GM18511 (cell line): ENCODE measurements at regions not wholly inside any gene's neighbourhood (a gene's known extent, or its start where the extent isn't known, plus 50 kb on each side); places are given as distances from the start of the nearest gene placed in this dataset.
"Not testable (repeated sequence)": the region's sequence is repeated elsewhere in the genome, so short reads cannot be mapped to it uniquely, and the experiment has no call there.

Experiments used
- ATAC-seq: cut with Tn5 transposase; IDR thresholded peaks from one replicate; pipeline ENCODE4 v1.9.1; 2021; ENCODE audit warnings: mild to moderate bottlenecking, moderate library complexity; ENCODE audit not compliant: unreplicated experiment

DNA sequence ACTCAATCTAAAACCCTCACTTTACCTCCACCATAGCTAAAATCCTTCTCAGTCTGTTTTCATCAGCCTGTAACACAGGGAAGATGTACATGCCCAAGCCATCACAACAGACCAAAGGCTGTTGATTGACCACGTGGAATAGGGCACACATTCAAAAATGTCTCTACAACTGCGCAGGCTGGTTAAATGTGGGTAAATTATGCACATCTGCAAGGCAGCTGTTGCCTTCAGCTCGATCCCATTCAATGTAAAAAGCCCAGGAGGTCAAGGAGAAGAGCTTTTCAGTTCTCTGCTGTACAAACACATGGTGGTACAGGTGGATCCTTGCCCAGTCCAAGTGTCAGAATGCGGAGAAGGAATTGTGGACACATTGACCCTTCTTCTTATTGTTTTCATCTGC is 354.0 kb downstream of the FLRT2 start:
- no peak for ATAC-seq

DNA sequence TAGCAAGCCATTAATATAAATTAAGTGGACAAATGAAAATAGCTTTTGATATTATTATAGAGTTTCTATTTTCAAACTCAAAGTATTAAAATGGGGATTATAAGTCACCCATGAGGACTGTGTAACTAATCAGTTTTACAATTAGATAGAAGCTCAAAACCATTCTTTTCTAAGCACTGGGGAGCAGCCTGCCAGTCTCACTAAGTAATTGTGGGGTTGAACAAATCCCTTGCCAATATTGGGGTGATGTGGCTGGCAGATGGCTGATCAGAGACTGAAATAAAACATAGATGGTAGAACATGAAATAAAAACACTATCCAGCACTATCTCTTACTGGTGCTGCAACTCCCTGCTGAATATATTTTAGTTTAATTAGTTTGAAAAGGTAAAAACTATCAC is 353.2 kb downstream of the FLRT2 start:
- no peak for ATAC-seq

DNA sequence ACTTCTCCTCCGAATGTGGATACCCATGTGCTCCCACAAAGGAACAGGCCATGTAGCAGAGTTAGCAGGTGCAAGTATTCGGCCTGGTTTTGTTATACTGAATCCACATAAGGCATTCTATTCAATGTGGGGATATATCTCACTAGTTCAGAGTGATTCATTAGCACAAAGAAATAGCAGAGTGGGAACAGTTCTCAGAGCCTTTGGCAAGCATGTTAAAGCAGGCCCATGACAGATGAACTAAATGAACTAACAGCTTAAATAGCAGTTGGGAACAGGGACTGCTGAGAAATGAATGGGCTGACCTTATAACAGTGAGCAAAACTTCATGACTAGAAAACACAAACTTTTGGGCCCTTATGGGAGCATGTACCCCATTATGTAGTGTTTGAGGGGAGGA is 352.0 kb downstream of the FLRT2 start:
- ATAC-seq: no peak

DNA sequence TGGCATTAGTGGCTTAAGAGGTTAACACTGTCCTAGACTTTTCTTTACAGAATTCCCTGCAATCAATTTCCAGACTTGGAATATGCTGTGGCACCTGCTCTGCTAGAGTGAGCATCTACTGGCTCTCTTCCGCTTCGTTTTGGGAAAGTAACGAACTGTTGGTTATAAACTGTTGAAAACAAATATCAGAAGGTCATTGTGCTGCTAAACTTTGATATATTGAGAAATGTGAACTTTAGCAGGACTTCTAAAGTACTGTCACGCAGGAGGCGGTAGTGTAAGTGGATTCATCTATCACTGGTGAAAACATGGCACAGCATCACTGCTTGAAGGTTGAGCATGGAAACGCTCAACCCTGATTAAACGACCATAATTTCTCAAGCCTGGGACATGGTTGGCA is 348.9 kb downstream of the FLRT2 start:
- ATAC-seq: no peak

DNA sequence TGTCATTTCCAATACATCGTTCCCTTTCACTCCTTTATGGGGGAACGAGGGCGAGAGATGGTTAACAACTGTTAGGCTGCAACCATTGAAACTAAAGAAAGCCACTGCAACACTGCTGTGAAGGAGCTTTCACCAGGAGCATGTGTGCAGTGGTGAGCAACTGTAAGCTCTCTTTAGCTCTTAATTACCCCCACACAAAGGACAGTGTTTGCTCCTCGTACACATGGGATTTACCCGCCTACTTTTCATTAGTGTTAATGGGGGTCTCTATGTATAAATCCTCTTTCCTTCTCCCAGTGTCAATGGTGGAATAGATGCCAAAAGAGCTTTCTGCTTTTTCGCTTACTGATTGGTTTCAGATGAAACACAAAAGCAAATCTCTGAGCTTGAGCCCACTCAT is 343.1 kb downstream of the FLRT2 start:
- ATAC-seq: no peak

DNA sequence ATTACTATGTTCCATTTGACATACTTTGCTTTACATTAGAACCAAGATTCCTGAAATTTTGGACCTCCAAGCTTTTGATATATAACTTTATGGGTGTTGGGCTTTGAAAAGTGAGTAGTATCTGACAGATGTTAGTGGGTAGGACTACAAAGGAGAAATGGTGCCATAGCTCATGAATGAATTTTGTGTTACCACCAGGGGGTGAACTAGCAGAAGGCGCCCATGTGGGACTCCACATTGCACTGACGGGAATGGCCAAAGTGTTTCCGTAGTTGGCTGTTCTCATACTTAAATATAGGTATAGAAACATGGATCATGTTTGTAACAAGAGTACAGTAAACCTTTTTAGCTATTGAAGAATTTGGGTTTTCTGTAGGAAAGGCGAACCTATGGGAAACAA is 337.5 kb downstream of the FLRT2 start:
- ATAC-seq: no peak

DNA sequence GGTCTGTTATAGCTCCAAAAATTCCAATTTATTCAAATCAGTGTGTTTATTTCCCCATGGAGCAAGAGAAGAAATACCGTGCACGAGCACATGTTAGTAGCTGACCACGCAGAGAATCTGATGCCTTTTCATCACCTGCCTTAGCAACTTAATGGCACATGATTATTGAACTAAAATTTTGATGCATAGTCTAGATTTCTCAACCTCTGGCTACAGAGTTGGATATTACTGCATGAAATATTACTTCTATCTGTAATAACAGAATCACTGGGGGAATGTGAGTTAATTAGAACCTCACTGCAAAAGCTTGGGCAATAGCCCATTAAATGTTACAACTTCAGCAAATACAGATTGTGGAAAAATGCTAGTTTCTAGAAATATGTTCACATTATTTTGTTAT is 335.8 kb downstream of the FLRT2 start:
- ATAC-seq: no peak

DNA sequence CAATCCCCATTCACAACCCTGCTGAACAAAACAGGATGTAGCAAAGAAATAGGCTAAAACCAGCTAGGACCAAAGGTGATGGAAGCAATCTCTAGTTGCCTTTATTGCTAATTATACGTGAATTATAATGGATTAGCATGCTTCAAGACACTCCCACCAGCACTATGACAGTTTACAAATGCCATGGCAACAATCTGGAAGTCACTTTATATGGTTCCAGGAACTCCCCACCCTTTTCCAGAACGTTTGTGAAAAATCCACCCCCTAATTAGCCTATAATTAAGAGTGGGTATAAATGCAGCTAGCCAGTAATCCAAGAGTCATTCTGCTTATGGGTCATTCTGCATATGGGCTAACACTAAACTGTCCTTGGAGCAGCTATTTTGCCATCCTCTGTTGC is 328.7 kb downstream of the FLRT2 start:
- ATAC-seq: no peak

DNA sequence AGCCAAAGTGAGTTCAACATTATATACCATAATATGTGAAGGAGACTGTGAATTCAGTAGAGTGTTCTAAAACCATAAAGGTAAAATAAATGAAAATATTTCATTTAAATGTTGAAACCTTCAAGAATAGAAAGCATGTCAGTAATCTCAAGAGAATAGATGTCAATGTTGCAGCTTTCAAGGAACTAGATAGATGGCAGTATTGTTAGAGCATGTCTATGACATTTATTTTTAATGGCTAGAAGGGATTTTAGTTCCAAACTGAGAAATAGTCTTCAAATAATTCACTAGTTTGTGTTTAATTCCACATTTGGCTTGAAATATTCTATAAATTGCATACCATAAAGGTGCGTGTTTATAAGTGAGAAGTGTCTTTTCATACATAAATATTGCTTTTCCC is 326.5 kb downstream of the FLRT2 start:
- ATAC-seq: no peak

DNA sequence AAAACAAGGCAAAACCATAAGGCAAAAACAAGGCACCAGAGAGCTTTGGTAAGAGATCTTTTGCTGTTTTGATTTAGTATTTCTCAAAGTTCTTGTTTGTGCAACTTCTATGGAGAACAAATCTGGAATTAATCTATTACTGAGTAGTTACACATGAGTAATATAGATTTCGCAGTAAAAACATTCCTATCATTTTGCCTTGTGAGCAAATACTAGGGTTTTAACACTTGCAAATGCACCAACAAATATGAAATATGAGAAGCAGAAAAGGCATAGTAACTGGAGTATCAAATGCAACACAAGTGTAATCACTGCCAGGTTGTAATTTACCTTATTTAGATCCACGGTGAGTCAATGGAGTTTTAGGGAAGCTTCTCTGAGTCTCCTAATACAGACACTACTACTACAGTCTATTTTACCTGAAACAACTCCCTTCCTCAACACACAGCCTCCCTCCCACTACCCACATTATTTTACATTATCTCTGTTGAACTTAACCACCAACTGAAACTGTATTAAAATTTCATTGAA is 324.1 kb downstream of the FLRT2 start:
- ATAC-seq: no peak

DNA sequence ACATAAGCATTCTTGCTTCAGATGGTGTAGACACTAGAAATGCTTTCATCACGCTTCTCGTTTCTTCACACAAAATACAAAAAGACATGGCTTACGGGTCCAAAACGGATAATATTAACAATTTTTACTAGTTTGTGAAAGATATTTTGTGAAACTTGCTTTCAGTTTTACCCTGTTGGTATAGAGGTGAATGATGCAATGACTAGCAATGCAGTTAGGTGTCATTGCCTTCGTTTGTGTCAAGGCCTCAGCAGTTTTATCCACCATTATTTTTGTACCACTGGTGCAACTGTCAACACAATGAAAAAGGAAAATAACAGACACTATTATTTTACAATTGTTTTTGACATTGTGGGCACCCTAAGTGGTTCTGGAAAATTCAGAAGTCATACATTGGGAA is 323.0 kb downstream of the FLRT2 start:
- no peak for ATAC-seq

DNA sequence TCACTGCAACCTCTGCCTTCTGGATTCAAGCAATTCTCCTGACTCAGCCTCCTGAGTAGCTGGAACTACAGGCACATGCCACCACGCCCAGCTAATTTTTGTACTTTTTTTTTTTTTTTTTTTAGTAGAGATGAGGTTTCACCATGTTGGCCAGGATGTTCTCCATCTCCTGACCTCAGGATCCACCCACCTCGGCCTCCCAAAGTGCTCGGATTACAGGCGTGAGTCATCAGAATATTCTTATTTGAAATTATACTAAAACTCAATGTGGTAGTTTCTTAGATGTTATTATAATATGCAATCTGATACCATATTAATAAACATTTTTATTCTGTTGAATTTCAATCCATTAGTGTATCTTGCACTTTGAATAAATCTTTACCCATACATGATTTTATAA is 322.2 kb downstream of the FLRT2 start:
- ATAC-seq: not testable (repeated sequence)

DNA sequence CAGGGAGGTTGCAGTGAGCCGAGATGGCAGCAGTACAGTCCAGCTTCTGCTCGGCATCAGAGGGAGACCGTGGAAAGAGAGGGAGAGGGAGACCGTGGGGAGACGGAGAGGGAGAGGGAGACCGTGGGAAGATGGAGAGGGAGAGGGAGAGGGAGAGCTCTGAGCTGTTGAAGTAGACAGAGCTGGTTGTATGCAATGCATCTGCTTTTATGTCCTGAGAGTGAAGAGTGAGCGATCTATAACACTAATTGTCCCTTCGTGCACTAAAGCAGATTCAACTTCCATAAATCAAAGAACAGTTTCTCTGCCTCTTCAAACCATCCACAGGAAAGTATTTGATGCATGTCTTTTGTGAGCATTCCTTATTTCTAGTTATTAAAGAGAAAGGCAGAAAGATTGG is 300.6 kb downstream of the FLRT2 start:
- ATAC-seq: not testable (repeated sequence)

DNA sequence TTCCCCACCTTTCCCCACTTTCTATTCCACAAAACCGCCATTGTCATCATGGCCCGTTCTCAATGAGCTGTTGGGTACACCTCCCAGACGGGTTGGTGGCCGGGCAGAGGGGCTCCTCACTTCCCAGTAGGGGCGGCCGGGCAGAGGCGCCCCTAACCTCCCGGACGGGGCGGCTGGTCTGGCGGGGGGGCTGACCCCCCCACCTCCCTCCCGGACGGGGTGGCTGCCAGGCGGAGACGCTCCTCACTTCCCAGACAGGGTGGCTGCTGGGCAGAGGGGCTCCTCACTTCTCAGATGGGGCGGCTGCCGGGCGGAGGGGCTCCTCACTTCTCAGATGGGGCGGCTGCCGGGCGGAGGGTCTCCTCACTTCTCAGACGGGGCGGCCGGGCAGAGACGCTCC is 299.7 kb downstream of the FLRT2 start:
- ATAC-seq: not testable (repeated sequence)

DNA sequence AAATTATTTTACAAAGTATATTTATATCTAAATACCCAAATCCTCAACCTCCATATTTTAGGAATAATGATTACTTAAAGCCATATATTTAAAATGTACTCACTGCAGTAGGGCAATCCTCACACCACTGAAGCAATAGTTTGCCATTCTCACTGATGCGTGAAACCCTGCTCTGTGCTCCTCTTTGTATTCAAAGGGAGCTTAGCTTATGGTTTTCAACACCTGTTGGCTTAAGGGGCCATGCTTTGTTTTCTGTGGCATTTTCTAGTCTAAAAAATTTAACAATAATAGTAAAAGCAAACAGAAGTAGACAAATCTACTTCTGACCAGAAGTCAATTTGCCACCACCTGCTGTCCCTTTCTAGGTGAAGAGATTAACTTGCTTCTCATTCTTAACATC is 294.6 kb downstream of the FLRT2 start:
- ATAC-seq: no peak

DNA sequence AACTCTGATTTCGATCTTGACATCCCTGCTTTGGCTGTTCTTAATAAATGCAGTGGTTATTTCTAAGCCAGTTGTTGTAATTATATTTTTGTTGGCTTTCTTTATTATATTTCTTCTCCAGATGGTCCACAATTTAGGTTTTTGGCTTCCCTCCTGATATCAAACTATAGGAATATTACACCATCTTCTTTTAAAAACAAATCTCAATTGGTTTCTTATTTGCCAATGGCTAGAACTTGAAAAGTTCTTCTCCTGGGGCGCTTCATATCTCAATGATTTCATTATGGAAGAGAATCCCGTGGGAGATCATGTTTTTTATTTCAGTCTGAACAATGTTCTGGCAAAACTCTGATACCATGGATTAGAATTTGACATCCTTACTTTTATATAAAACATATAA is 292.3 kb downstream of the FLRT2 start:
- no peak for ATAC-seq

DNA sequence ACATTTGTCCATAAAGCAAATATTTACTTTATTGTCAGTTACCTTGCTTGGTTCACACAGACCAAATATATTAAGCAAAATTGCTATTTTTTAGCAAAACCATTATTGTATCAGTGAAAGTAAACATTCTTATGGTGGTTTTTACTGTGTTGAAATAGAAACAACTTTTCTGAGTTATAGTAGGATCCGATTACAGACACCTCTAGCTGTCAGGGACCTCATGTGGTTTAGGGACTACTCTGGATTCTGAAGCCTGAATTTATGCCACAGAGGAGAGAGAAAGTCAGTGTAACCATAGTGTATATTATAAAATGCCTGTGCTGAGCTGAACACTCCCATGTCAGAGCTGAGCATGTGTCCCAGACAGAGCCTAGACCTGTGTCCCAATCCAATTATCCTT is 287.5 kb downstream of the FLRT2 start:
- no peak for ATAC-seq

DNA sequence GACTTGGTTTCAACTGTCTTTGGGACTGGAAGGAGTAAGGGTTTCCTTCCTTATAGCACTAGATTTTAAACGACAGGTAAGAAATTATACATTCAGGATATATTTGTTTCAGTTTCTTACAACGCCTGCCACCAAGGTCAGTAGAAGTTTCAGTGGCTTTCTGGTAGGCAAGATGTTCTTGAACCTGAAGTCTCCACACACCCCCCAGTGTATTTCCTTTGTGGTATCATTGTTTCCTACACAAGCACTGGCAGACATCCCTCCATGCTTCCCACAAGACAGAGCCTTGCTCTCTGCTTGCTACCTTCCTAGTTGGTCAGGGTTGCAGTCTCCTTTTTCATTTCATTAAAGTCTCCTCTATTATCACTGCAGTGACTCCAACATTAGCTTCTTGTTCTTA is 283.1 kb downstream of the FLRT2 start:
- ATAC-seq: no peak

DNA sequence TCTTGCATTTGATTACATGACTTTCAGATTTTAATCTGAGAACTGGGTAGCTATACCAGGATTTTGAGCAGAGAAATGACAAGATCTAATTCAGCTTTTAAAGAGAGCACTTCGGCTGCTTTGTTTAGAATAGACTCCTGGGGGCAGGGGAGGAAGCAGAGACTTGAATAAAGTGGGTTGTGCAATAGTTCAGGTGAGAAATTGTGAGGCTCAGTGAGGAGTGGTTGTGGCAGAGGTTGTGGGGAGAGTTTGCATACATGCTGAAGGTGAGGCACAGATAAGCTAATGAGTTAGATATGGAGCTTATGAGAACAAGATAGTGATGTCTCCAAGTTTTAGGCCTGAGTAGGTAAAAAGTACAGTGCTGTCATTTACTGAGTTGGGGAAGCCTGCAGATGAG is 281.4 kb downstream of the FLRT2 start:
- no peak for ATAC-seq

DNA sequence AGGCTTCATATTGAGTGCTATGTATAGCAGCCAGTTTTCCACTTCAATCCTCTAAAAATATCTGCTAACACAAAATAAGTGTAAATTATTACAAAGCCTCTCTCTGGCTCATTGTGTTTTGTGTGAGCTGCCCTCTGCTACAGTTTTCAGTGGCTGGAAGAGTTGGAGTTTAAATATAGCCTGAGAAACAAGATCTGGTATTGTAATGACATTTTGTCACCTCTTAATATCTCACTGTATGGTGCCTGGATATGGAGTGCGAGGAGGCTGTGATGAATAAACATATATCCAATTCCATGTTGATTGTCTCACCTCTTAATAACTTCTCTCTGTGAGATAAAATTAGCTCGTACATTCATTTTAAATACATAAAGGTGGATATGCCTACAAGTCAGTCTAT is 269.7 kb downstream of the FLRT2 start:
- ATAC-seq: no peak

DNA sequence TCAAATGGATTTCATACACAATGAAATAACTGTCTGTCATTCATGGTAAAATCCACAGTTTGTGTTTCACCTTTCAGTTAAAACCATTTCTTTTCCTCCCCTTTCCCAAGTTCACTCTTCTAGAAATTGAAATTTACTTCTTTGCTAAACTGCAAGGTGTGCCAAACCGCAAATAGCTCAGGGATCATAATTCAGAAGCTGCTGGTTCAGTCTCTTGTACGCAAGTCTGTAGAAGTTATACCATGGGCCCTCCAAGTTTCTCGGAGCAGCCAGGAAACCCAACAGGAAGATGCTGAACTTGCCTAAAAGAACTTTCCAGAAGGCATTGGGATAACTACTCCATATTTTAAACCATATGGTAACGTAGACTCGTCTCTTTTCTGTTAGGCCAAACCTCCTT is 268.9 kb downstream of the FLRT2 start:
- no peak for ATAC-seq

DNA sequence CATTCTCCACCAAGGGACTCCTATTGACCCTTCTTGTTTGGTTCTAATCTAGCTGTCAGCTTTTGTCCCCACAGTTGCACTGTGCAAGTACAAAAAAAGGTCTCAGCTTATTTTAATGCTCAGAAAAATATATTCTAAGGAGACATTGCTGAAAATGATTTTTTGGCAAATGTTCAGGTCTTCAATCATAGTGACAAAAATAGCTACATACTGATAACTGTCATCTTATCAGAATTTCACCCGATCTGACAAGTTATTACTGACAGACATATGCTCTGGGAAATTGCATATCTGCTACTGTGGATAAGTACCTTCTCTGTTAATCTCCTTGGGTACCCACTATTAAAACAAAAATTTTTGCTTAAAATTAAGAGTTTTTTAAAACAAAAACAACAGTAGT is 263.6 kb downstream of the FLRT2 start:
- no peak for ATAC-seq

DNA sequence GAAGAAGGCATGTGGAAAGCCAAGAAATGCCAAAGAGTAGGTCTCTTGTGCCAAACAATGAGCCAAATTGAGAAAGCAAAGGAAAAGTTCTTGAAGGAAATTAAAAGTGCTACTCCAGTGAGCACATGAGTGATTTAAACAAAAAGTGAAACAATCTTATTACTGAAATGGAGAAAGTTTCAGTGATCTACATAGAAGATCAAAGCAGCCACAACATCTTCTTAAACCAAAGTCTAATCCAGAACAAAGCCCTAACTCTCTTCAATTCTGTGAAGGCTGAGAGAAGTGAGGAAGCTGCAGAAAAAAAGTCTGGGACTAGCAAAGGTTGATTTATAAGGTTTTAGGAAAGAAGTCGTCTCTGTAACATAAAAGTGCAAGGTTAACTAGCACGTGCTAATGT is 259.6 kb downstream of the FLRT2 start:
- ATAC-seq: no peak
